ENCODE measurements at regions not wholly inside any gene's neighbourhood (a gene's known extent, or its start where the extent isn't known, plus 50 kb on each side); places are given as distances from the start of the nearest gene placed in this dataset.

DNA sequence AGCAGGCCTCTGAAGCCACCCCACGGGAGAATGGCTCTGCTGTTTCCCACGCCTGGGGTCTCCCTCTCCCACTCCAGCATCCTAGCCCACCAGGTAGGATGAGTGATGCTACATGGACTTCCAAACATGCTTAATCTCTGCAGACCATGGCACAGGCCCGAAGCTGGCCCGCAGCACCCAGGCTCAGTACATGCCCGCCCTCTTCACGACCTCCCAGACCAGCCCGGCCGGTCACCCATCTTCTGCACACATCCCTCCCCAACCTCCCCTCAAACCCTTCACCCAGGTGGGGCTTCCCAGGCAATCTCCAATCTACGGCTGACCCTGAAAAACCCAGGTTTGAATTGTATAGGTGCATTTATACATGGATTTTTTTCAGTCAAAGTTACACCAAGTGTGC, 264.0 kb downstream of the TJP1 start:
- DNase-seq (ENCODE audit: low read depth, low spot score): no peak
- H3K27ac ChIP-seq: no peak overlapping the region

DNA sequence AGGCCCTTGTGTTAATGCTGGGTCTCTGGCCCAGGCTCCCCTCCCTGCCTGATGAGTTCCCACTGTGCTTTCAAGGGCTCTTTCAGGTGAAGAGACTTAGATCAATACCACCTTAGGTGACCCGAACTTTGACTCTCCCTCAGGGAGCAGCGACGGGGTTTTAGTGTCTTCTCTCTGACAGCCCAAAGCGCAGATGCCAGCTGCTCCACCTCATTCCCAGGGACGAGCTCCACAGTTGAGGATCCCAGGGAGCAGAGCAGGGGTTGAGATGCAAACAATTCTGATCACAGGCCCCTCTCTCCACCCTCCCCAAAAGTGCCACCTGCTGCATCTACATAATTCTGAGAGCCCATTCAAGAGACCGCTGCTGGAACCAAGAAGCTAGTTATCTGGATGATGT, 265.1 kb downstream of the TJP1 start:
- H3K27ac ChIP-seq: no peak overlapping the region
- no peak for DNase-seq (ENCODE audit: low read depth, low spot score)

DNA sequence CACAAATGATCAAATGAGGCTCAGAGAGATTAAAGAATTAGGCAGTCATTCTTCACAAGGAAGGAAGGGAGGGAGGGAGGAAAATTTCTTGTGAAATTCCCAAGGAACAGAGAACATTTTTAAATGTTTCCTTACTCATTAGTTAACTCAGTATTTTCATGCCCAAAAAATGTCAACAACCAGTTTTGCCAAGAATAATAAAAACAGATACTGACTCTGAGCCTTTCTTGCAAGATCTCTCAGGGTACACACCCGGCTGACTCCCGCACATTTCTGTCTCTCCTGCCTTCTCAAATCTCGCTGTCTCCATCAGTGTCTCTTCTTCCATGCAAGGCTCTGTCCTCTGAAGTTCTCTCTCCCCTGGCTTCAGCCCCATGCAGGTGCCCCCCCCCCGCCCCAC, 265.9 kb downstream of the TJP1 start:
- no peak overlapping the region for H3K27ac ChIP-seq
- DNase-seq (ENCODE audit: low read depth, low spot score): no peak

DNA sequence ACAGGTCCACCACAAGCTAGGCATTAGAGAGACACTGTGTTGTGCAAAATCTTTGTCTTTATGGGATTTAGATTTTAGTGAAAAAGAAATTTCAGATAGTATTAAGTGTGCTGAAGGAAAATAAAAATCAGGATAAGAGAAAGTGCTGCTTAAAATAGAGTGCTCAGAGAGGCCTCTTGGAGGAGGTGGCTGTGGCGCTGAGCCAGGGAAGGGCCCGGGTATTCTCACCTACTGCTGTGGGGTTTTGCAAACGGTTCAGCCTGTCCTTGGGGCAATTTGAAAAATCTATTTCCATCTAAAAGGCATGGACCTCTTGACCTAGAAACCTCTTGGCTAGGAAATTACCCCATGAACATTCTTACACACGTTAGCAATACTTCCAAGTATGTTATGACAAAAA, 267.7 kb downstream of the TJP1 start:
- no peak for DNase-seq (ENCODE audit: low read depth, low spot score)
- H3K27ac ChIP-seq: no peak overlapping the region

DNA sequence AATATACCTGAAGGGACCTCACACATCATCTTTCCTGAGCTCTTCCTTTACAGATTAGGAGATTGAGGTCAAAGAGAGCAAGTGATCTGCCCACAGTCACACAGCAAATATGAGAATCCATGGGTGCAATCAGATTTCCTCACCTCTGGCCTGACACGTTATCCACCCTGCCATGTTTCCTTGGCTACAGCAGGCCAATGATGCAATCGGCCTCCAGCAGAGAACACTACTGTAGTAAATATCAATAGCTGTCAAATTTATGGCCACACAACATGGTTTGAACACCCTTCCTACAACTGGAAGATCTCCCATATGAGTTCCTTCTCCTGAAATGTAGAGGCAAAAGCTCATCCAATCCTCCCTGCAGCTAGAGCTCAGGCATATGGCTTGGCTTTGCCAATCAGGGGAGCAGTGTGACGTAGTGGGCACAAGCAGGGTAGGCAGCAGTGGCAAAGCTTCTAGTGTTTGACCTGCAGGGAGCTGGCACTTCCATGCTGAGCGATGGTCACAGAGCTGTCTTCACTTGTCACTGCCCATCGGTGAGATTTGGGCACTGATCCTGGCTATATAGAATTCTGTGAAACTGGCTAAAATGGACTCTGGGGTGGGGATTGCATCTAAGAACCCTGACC, 271.3 kb downstream of the TJP1 start:
- no peak overlapping the region for H3K27ac ChIP-seq
- no peak for DNase-seq (ENCODE audit: low read depth, low spot score)

DNA sequence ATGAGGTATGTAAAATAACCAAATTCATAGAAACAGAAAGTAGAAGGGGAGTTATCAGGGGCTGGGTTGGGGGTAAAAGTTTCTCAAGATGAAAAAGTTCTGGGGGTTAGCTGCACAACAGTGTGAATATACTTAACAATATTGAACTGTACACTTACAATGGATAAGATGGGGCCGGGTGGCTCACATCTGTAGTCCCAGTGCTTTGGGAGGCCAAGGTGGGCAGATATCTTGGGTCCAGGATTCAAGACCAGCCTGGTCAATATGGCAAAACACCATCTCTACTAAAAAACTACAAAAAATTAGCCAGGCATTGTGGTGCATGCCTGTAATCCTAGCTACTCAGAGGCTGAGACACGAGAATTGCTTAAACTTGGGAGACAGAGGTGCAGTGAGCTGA, 274.3 kb downstream of the TJP1 start:
- no peak overlapping the region for H3K27ac ChIP-seq
- DNase-seq (ENCODE audit: low read depth, low spot score): no peak

DNA sequence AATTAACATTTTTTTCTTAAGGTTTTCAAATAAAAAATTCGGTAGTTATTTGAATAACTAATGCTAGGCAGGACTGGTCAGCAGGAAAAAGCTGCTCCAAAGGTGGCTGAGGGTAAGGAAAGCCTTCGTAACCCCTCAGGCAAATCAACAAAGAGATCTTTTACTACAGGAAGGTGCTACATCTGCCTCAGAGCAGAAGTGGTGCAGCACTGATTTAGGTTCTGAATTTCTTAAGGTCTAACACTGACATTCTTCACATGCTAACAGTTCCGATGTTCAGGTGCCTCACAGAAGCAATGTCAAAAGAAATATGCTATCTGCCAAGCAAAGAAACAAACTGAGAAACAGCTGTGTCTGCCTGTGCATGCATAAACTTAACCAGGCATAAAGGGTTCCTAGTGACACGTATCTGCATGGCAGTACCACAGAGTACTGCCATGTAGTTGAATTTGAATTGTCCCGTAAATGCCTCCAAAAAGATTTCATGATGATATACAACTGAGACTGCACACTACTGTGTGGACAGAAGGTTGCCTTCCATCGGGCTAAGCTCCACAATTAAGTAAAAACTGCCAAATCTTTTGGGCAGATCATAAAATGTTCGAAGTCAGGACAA, 275.0 kb upstream of the NSMCE3 start:
- H3K27ac ChIP-seq: no peak overlapping the region
- no peak for DNase-seq (ENCODE audit: low read depth, low spot score)

DNA sequence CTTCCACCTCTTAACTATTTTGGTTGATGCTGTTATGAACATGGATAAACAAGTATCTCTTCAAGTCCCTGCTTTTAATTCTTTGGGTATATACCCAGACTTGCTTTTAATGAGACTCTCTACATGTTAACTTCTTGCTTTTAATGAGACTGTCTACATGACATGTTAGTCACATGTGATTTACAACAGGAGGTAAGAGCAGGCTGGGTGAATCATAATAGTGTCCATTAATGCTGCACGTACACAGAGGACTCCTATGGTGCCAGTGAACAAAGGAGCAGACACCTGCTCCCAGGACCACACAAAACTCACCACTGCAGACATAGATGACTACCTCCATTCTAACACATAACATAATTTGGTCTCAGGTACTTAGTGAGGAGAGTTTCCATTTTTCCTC, 273.4 kb upstream of the NSMCE3 start:
- H3K27ac ChIP-seq: no peak overlapping the region
- DNase-seq (ENCODE audit: low read depth, low spot score): no peak

DNA sequence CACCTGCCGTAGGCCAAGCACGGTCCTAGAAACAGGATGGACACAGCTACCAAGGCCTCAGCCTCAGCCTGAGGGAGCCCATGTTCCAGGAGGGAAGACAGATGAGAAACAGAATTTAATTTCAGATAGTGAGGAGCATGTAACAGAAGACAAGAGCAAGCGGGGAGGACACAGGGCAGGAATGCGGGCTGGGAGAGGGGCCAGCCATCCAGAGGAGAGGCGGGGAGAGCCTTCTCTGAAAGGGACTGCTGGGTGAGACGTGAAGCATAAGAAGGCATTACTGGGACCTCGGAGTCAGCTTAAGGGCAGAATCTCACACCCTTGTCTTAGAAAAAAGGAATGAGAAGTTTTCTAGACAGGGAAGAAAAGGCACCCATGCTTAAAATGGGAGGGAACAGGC, 271.7 kb upstream of the NSMCE3 start:
- DNase-seq (ENCODE audit: low read depth, low spot score): no peak
- H3K27ac ChIP-seq: no peak overlapping the region

DNA sequence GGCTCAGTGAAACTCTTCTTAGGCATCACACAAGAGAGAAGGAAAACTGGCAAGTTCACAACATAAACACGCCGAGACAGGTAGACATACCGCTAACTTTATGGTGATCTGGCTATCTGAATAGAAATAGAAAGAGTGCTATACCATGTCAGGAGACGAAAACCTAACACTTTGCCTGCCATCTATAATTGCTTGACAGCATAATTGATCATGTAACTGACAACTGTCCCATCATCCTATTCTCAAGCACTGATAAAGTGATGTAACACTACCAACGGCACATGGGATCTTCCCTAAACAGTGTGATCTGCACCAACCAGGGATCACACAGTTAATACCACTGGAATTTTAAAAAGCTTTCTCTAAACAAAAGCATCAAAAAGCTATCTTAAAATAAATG, 270.9 kb upstream of the NSMCE3 start:
- DNase-seq (ENCODE audit: low read depth, low spot score): no peak
- H3K27ac ChIP-seq: no peak overlapping the region

DNA sequence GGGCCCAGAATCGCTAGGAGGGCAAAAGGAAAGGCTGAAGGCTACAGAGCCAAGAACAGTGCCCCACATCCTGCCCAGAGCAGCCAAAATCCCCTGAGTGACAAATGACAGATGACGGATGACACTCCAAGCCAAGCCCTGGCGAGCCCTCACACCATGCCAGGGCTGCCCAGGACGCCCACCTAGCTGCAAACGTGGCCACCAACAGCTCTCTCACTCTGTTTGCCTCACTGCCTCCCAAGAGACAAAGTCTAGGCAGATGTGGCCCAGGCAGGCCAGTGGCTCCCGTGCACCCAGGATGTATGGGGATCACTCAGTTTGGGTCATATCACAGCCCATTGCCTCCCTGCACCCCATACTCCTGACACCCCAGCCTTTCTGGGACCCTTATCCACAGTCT, 270.1 kb upstream of the NSMCE3 start:
- DNase-seq (ENCODE audit: low read depth, low spot score): no peak
- H3K27ac ChIP-seq: no peak overlapping the region

DNA sequence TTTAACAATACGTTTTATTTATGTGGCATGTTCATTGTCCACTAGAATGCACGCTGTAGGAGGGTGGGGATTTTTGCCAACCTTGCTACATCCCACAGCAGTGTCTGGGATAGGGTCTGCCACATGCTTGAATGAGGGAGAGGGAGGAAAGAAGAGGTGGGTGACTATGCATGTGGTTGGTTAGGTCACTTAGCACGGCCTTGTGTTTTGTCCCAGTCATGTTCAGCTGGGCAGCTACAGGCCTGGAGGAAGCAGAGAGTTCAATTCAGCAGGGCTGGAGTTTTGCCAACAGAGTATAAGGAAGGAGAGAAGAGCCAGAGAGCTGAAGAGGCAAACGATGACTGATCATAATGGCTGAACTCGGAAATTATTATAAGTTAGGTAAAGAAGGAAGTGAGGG, 268.4 kb upstream of the NSMCE3 start:
- H3K27ac ChIP-seq: no peak overlapping the region
- DNase-seq (ENCODE audit: low read depth, low spot score): no peak

DNA sequence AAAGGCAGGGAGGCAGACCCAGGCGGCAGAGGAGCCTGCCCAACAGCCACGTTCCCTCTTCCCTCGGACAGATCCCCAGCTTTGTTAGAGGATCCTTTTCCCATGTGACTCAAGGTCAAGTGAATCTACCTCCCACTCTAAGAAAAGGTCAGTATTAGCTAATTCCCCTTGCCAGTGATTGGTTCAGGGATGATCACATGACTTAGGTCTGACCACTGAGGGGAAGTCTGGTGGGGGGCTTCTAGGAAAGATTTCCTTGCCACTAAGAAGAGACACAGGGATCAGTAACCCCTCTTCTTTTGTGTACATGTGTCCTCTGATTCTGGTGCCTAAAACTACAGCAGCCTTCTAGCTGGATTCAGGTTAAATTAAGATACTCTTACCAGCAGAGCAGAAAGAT, 266.3 kb upstream of the NSMCE3 start:
- no peak overlapping the region for H3K27ac ChIP-seq
- no peak for DNase-seq (ENCODE audit: low read depth, low spot score)

DNA sequence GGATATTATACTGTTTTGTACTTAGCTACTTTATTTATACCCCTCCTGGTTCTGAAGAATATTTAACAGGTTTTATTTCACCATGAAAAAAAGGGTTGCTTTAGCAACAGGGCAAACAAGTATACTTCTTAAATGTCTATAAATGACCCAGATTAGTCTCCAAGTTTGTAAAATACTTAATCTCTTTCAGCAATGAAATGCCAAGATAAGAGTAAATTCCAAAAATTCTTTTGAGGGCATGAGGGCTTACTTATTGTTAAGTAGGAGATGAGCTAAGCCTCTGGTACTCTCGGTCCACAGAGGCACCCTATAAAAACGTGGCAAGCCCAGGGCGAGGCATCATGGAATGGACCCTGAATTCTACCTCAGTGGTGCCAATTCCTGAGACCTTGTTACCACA, 264.8 kb upstream of the NSMCE3 start:
- DNase-seq (ENCODE audit: low read depth, low spot score): no peak

DNA sequence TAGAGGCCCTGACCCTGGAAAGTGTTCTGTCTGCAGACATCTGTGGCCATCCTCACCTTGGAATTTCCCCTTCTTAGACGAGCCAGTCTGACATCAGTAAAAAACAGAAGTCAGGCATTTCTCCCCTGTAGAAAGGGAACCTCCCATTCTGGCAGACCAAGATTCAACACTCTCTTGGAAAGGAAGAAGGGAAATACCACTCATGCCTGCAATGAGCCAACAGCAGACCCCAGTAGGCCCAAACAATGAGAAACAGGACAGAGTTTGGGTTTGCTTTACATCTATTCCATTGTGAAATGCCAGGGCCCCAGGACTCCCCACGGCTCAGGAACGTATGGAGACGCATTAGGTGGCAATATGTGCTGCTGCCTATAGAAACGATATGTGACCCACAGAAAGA, 264.0 kb upstream of the NSMCE3 start:
- DNase-seq (ENCODE audit: low read depth, low spot score): no peak
- no peak overlapping the region for H3K27ac ChIP-seq

More for the DNA sequence above, 264.8 kb upstream of the NSMCE3 start:
- H3K27ac ChIP-seq: no peak overlapping the region

DNA sequence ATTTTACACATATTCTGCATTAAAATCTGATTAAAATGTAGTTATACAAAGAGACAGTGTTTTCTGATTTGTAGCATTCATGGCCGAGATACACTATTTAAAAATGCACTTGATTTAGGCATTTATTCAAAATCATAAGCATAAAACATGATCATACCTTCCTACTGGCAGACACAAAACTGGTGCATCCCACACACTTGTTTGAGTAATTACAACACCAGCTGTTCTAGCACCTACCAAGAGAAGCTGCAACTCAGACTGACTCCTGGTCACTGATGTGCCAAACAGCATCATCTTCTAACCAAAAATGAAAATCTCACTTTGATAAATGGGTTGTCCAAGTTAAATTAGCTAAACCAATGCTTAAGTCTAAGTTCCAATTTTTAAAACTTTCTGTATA, 262.7 kb upstream of the NSMCE3 start:
- no peak overlapping the region for H3K27ac ChIP-seq
- no peak for DNase-seq (ENCODE audit: low read depth, low spot score)

DNA sequence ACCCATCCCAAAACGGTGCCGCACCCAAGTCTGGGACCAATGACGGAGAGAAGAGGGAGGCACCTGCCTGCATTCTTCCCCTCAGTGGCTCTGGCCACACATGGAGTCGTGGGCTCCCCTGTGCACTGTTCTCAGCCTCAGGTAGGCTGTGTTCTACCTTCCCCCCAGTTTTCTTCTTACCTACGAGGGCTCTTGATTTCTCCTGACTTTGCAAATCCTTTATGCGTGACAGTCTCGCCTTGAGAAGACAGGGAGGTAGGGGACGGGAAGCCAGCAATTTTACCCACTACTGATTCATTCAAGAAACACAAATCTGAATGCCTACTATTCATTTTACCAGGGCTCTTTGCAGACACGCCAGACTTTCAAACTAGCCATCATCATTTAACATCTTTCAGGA, 261.3 kb upstream of the NSMCE3 start:
- no peak overlapping the region for H3K27ac ChIP-seq
- no peak for DNase-seq (ENCODE audit: low read depth, low spot score)

DNA sequence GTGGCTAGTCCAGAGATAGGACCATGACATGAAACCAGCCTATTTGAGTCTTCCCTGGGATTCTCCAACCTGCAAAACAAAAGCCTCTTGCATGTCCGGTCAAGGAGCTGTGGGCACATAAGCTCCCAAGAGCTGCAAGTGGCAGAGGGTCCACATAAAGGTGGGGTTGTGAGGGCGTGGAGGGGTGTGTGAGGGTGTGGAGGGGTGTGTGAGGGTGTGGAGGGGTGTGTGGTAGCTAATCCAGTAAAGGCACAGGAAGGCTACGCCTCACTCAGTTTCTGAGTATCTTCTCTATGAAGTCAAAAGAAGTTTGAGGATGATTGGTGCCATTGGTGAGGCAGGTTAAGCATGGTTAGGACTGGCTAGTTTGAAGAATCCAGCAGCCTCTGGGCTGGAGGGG, 259.4 kb upstream of the NSMCE3 start:
- H3K27ac ChIP-seq: no peak overlapping the region
- no peak for DNase-seq (ENCODE audit: low read depth, low spot score)

DNA sequence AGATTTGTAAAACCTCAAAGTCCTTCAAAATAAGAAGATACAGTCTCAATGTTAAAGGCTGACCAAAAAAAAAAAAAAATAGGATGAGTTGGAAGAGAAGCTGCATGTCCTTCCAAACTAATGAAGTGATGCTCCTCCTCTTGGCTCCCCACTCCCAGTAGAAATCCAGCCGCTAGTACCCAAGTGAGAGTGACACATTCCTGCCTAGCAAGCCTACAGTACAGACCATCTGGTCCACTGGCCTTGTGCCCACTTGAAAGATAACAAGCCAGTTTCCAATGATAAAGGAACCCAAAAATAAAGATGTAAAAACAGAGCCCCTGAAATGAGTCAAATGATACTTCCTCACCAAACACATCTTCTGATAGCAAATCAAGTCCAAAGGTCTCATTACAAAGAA, 258.7 kb upstream of the NSMCE3 start:
- no peak overlapping the region for H3K27ac ChIP-seq

DNA sequence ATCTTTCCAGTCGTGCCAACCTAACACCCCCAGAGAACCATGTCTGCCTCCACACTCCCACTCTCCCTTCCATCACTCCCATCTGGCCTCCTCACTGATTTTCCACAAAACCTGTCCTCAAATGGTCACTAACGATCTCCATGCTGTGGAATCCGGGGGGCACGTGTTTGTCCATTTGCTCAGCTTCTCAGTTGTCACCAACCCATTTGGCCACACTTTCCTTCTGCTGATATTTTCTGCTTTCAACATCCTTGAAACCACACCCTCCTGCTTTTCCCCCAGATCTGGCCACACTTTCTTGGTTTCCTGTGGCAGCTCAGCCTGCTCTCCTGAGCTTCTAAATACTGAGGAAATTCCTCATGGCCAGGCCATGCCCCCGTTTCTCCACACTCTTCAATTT, 257.2 kb upstream of the NSMCE3 start:
- no peak for DNase-seq (ENCODE audit: low read depth, low spot score)

More for the DNA sequence above, 258.7 kb upstream of the NSMCE3 start:
- DNase-seq (ENCODE audit: low read depth, low spot score): no peak

DNA sequence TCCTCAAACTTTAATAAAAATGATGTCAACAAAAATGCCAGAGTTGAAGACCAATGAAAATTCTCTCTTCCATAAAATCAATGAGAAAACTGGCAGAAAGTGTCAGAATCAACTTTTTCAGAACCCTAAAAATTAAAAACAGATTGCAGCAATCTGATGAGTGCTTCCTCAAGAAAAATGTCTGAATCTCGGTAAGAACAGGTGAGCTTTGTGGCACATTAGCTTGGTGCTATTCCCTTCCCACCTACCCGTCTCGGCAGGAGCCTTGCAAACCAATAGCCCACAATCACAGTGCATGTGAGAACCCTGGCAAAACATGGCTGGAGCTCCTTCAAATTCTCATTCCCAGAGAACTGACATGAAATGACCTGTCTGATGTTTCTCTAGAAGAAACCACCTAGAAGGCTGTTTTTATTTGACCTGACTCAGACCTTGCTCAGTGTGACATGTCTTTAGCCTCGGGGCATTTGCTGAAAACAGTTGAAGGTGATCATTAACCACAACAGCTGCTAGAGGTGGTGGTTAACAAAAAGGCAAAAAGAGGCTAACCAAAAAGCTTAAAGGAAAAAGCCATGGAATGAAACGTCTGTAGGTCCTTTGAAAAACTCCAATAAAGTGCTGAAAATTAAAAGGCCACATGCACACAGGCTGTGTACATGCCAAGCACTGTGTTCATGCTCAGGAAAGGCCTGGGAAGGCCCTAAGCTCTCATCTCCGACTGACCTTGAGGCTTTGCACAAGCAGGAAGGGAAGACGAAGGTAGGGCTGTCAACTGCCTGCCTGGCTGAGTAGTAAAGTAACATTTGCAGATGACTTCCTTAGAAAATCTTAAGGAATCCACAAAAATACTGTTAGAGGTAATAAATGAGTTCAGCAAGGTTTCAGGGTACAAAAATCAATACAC, 253.0 kb upstream of the NSMCE3 start:
- DNase-seq (ENCODE audit: low read depth, low spot score): peak; percentile 64
- H3K27ac ChIP-seq: no peak overlapping the region

More for the DNA sequence above, 257.2 kb upstream of the NSMCE3 start:
- H3K27ac ChIP-seq: no peak overlapping the region
